ENCODE measurements at regions not wholly inside any gene's neighbourhood (a gene's known extent, or its start where the extent isn't known, plus 50 kb on each side); places are given as distances from the start of the nearest gene placed in this dataset.

- no peak for DNase-seq (ENCODE audit: low spot score)
These were observed 132.6 kb upstream of the PTGFR start for GRCh38 chr1:78358165-78358564.

GRCh38 chr1:78359666-78360065 is 131.1 kb upstream of the PTGFR start:
- no peak for DNase-seq (ENCODE audit: low spot score)

GRCh38 chr1:78360584-78360983 is 130.2 kb upstream of the PTGFR start:
- no peak for DNase-seq (ENCODE audit: low spot score)

GRCh38 chr1:78367700-78368099 is 123.1 kb upstream of the PTGFR start:
- no peak for DNase-seq (ENCODE audit: low spot score)

GRCh38 chr1:78369546-78369945 is 121.2 kb upstream of the PTGFR start:
- no peak for DNase-seq (ENCODE audit: low spot score)

- DNase-seq (ENCODE audit: low spot score) = no peak
These were observed 120.4 kb upstream of the PTGFR start for GRCh38 chr1:78370356-78370755.

- no peak for DNase-seq (ENCODE audit: low spot score)
These were observed 119.8 kb upstream of the PTGFR start for GRCh38 chr1:78370779-78371482.

GRCh38 chr1:78373676-78374075 is 117.1 kb upstream of the PTGFR start:
- no peak for DNase-seq (ENCODE audit: low spot score)

- DNase-seq (ENCODE audit: low spot score) = no peak
These were observed 114.8 kb upstream of the PTGFR start for GRCh38 chr1:78375996-78376395.

- peak; percentile 37 for DNase-seq (ENCODE audit: low spot score)
These were observed 113.3 kb upstream of the PTGFR start for GRCh38 chr1:78377356-78377928.

GRCh38 chr1:78383923-78384322 is 106.9 kb upstream of the PTGFR start:
- DNase-seq (ENCODE audit: low spot score) = no peak

- no peak for DNase-seq (ENCODE audit: low spot score)
These were observed 104.9 kb upstream of the PTGFR start for GRCh38 chr1:78385744-78386462.

GRCh38 chr1:78387201-78387600 is 103.6 kb upstream of the PTGFR start:
- DNase-seq (ENCODE audit: low spot score) = no peak

- DNase-seq (ENCODE audit: low spot score) = no peak
These were observed 102.9 kb upstream of the PTGFR start for GRCh38 chr1:78387871-78388270.

GRCh38 chr1:78388275-78388674 is 102.5 kb upstream of the PTGFR start:
- DNase-seq (ENCODE audit: low spot score) = no peak

GRCh38 chr1:78401148-78401547 is 89.6 kb upstream of the PTGFR start:
- DNase-seq (ENCODE audit: low spot score) = no peak

GRCh38 chr1:78408192-78408591 is 82.6 kb upstream of the PTGFR start:
- no peak for DNase-seq (ENCODE audit: low spot score)

- DNase-seq (ENCODE audit: low spot score) = no peak
These were observed 82.0 kb upstream of the PTGFR start for GRCh38 chr1:78408810-78409209.

- no peak for DNase-seq (ENCODE audit: low spot score)
These were observed 80.1 kb upstream of the PTGFR start for GRCh38 chr1:78410643-78411042.

- DNase-seq (ENCODE audit: low spot score) = no peak
These were observed 79.1 kb upstream of the PTGFR start for GRCh38 chr1:78411707-78412106.

- DNase-seq (ENCODE audit: low spot score) = no peak
These were observed 75.6 kb upstream of the PTGFR start for GRCh38 chr1:78415165-78415564.

GRCh38 chr1:78419309-78419708 is 71.5 kb upstream of the PTGFR start:
- DNase-seq (ENCODE audit: low spot score) = no peak

- DNase-seq (ENCODE audit: low spot score) = no peak
These were observed 70.6 kb upstream of the PTGFR start for GRCh38 chr1:78420181-78420580.
